ENCODE measurements at regions not wholly inside any gene's neighbourhood (a gene's known extent, or its start where the extent isn't known, plus 50 kb on each side); places are given as distances from the start of the nearest gene placed in this dataset.
"Not testable (repeated sequence)": the region's sequence is repeated elsewhere in the genome, so short reads cannot be mapped to it uniquely, and the experiment has no call there.

DNA sequence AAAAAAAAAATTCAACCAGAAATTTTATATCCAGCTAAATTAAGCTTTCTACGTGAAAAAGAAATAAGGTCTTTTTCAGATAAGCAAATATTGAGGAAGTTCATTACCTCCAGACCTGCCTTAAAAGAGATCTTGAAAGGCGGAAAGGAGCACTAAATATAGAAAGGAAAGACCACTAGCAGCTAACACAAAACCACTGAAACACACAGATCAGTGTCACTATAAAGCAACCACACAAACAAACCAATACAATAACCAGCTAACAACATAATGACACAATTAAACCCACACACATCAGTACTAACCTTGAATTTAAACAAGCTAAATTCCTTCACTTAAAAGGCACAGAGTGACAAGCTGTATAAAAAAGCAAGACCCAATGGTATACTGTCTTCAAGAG is 958.3 kb downstream of the TSN start:
- no peaks in the 10 kb centered on the region for H3K79me2 ChIP-seq (ENCODE audit: insufficient read depth, low read length)
- H3K4me1 Mint-ChIP-seq: no peaks in the 10 kb centered on the region
- H3K4me3 Mint-ChIP-seq: no peak overlapping the region
- TF ChIP-seq, protein P1, sequence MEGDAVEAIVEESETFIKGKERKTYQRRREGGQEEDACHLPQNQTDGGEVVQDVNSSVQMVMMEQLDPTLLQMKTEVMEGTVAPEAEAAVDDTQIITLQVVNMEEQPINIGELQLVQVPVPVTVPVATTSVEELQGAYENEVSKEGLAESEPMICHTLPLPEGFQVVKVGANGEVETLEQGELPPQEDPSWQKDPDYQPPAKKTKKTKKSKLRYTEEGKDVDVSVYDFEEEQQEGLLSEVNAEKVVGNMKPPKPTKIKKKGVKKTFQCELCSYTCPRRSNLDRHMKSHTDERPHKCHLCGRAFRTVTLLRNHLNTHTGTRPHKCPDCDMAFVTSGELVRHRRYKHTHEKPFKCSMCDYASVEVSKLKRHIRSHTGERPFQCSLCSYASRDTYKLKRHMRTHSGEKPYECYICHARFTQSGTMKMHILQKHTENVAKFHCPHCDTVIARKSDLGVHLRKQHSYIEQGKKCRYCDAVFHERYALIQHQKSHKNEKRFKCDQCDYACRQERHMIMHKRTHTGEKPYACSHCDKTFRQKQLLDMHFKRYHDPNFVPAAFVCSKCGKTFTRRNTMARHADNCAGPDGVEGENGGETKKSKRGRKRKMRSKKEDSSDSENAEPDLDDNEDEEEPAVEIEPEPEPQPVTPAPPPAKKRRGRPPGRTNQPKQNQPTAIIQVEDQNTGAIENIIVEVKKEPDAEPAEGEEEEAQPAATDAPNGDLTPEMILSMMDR (IDR thresholded peaks at IDR 0.05): no peak
- no peak overlapping the region for H3K4me2 ChIP-seq (replicated peaks; ENCODE audit: extremely low read depth, low read length, poor library complexity, severe bottlenecking)
- intact Hi-C loops (cut with micrococcal nuclease): no loop called here
- peaks cover 17 to 24% of the 10 kb centered on the region in 2 donors for H3K9me3 ChIP-seq (replicated peaks in 1 of 2; ENCODE audit: control insufficient read depth in 1 of 2, insufficient read depth in 1 of 2, low read length in 2 of 2)
- H4K20me1 ChIP-seq (ENCODE audit: insufficient read depth, low read length): no peaks in the 10 kb centered on the region
- H3K36me3 Mint-ChIP-seq: no peaks in the 10 kb centered on the region
- no peak overlapping the region for H3K27ac Mint-ChIP-seq
- WGBS (ENCODE audit: insufficient coverage): no CpG with 5 or more reads among the region's 2 CpGs
- no peak overlapping the region for H3K4me3 ChIP-seq (replicated peaks in 1 of 3; ENCODE audit: low read depth in 2 of 3, low read length in 3 of 3)
- peaks cover 0 to 2% (median 1%) of the 10 kb centered on the region in 3 donors for H3K27me3 Mint-ChIP-seq (ENCODE audit: low read depth in 3 of 3)
- H3K27ac ChIP-seq (ENCODE audit: low read depth in 1 of 2, low read length in 2 of 2): no peak overlapping the region
- no peaks in the 10 kb centered on the region for H3K36me3 ChIP-seq (replicated peaks in 1 of 2; ENCODE audit: control insufficient read depth in 1 of 2, insufficient read depth in 2 of 2, low read length in 2 of 2)
- no peak overlapping the region for H3K9ac ChIP-seq (ENCODE audit: insufficient read depth, low read length, poor library complexity, severe bottlenecking)
- no peaks in the 10 kb centered on the region for H3K4me1 ChIP-seq (ENCODE audit: control insufficient read depth in 1 of 2, insufficient read depth in 2 of 2, low read length in 2 of 2)
- DNase-seq: no peak
- peaks cover 15 to 39% (median 28%) of the 10 kb centered on the region in 7 donors for H3K9me3 Mint-ChIP-seq
- H3K27me3 ChIP-seq (ENCODE audit: control insufficient read depth in 2 of 2, insufficient read depth in 2 of 2, low read length in 2 of 2): no peaks in the 10 kb centered on the region
- H2AFZ ChIP-seq (ENCODE audit: insufficient read depth, low read depth, low read length, poor library complexity, severe bottlenecking): no peak overlapping the region

DNA sequence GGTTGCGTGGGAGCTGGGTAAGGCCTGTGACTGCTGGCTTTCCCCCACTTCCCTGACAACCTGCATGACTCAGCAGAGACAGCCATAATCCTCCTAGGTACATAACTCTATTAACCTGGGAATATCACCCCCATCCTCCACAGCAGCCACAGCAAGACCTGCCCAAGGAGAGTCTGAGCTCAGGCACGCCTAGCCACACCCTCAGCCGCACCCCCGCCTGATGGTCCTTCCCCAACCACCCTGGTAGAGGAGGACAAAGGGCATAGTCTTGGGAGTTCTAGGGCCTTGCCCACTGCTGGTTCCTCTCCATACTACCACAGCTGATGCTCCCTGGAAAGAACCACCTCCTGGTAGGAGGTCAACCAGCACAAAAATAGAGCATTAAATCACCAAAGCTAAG is 965.4 kb downstream of the TSN start:
- H3K79me2 ChIP-seq (ENCODE audit: insufficient read depth, low read length); DNase-seq; H3K4me2 ChIP-seq (replicated peaks; ENCODE audit: extremely low read depth, low read length, poor library complexity, severe bottlenecking); H3K27me3 ChIP-seq (ENCODE audit: control insufficient read depth in 2 of 2, insufficient read depth in 2 of 2, low read length in 2 of 2); H3K27me3 Mint-ChIP-seq (ENCODE audit: low read depth in 3 of 3); H3K4me1 Mint-ChIP-seq; H2AFZ ChIP-seq (ENCODE audit: insufficient read depth, low read depth, low read length, poor library complexity, severe bottlenecking); H3K27ac ChIP-seq (ENCODE audit: low read depth in 1 of 2, low read length in 2 of 2); H3K36me3 ChIP-seq (replicated peaks in 1 of 2; ENCODE audit: control insufficient read depth in 1 of 2, insufficient read depth in 2 of 2, low read length in 2 of 2); H3K4me1 ChIP-seq (ENCODE audit: control insufficient read depth in 1 of 2, insufficient read depth in 2 of 2, low read length in 2 of 2); H3K36me3 Mint-ChIP-seq; H3K27ac Mint-ChIP-seq; intact Hi-C loops (cut with micrococcal nuclease); H3K4me3 Mint-ChIP-seq; H3K4me3 ChIP-seq (replicated peaks in 1 of 3; ENCODE audit: low read depth in 2 of 3, low read length in 3 of 3); H3K9ac ChIP-seq (ENCODE audit: insufficient read depth, low read length, poor library complexity, severe bottlenecking); H4K20me1 ChIP-seq (ENCODE audit: insufficient read depth, low read length): not testable (repeated sequence)
- H3K9me3 Mint-ChIP-seq: peaks cover 0 to 17% (median 10%) of the 10 kb centered on the region in 7 donors
- peaks cover 0 to 12% of the 10 kb centered on the region in 2 donors for H3K9me3 ChIP-seq (replicated peaks in 1 of 2; ENCODE audit: control insufficient read depth in 1 of 2, insufficient read depth in 1 of 2, low read length in 2 of 2)
- WGBS (ENCODE audit: insufficient coverage): no CpG with 5 or more reads among the region's 4 CpGs
